ENCODE measurements at regions not wholly inside any gene's neighbourhood (a gene's known extent, or its start where the extent isn't known, plus 50 kb on each side); places are given as distances from the start of the nearest gene placed in this dataset.

DNA sequence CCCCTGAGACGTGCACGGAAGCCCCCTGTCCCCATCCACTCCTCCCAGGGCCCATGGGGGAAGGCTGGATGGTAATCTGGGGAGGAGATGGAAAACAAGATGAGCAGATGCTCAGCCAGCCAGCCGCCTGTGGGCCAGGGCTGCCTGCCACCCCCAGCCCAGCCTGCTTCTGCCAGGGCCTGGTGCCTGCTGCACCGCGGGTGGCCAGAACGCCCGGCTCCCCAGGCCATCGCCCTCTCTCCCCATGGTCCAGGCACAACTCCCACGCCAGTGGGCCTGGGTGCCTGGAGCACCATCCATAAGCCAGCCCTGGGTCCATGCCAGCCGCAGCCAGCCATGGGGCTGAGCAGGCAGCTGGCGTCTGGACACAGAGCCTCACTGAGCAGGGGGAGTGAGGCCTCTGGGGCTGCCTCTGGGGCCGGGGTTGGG lies 57.2 kb upstream of the ELN start:
- TF ChIP-seq CREM (IDR thresholded peaks at IDR 0.05) (no peak), CREM (CRISPR knock-in tag; IDR thresholded peaks at IDR 0.05) (no peak), ZFP62 (CRISPR knock-in tag; IDR thresholded peaks at IDR 0.05) (no peak), PAF1 (CRISPR knock-in tag; IDR thresholded peaks at IDR 0.05) (no peak), HMG20B (CRISPR knock-in tag; conservative IDR thresholded peaks at IDR 0.05) (no peak), ZNF33A (CRISPR knock-in tag; IDR thresholded peaks at IDR 0.05; ENCODE audit: borderline replicate concordance) (no peak), KAT7 (CRISPR knock-in tag; IDR thresholded peaks at IDR 0.05; ENCODE audit: borderline replicate concordance) (no peak), NFE2L2 (IDR thresholded peaks at IDR 0.05; ENCODE audit: low read length) (no peak)
- TF ChIP-seq, protein P1, sequence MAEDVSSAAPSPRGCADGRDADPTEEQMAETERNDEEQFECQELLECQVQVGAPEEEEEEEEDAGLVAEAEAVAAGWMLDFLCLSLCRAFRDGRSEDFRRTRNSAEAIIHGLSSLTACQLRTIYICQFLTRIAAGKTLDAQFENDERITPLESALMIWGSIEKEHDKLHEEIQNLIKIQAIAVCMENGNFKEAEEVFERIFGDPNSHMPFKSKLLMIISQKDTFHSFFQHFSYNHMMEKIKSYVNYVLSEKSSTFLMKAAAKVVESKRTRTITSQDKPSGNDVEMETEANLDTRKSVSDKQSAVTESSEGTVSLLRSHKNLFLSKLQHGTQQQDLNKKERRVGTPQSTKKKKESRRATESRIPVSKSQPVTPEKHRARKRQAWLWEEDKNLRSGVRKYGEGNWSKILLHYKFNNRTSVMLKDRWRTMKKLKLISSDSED (CRISPR knock-in tag; IDR thresholded peaks at IDR 0.05): no peak
- Histone ChIP-seq H3K79me2 (ENCODE audit: insufficient read depth, low read length) (no peaks in the 10 kb centered on the region), H3K36me3 (replicated peaks in 1 of 2; ENCODE audit: control insufficient read depth in 1 of 2, insufficient read depth in 2 of 2, low read length in 2 of 2) (no peaks in the 10 kb centered on the region), H3K27me3 (ENCODE audit: control insufficient read depth in 1 of 2, insufficient read depth in 2 of 2, low read length in 2 of 2) (no peaks in the 10 kb centered on the region; a peak in 1 of 5 replicates), H3K4me1 (ENCODE audit: insufficient read depth, low read length) (no peaks in the 10 kb centered on the region), H3K27ac (ENCODE audit: extremely low read length, insufficient read depth, low read length) (no peak overlapping the region), H3K4me2 (ENCODE audit: low read depth, low read length) (no peak overlapping the region), H3K9me3 (ENCODE audit: low read length) (no peaks in the 10 kb centered on the region), H3K4me3 (replicated peaks in 1 of 3; ENCODE audit: insufficient read depth in 1 of 3, low read depth in 2 of 3, low read length in 3 of 3) (no peak overlapping the region), H3K9ac (ENCODE audit: insufficient read depth, low read depth, low read length) (no peak overlapping the region), H4K20me1 (ENCODE audit: insufficient read depth, low read length) (no peaks in the 10 kb centered on the region), H2AFZ (ENCODE audit: low read length) (no peak overlapping the region)
- FAIRE-seq (no peak), DNase-seq (ENCODE audit: low spot score) (no peak), ATAC-seq (peak; percentile 14; the same call in 1 of the 3 replicates)
- BruUV-seq (replicated peaks): no TSS peak
- WGBS (ENCODE audit: low lambda C conversion rate): 72% methylated on average over 2 of the region's 12 CpGs
- POLR2A ChIA-PET: no interaction called here
- intact Hi-C loops (cut with micrococcal nuclease; ENCODE audit: unreplicated experiment): no loop called here
- CTCF ChIA-PET (ENCODE audit: low intra/inter-chr PET ratio, low total read pairs): no interaction called here
- in situ Hi-C loops (cut with HindIII; ENCODE audit: extremely low pct_ligation_motif_present, low pct_unique_long_range_greater_than_20kb): no loop called here

DNA sequence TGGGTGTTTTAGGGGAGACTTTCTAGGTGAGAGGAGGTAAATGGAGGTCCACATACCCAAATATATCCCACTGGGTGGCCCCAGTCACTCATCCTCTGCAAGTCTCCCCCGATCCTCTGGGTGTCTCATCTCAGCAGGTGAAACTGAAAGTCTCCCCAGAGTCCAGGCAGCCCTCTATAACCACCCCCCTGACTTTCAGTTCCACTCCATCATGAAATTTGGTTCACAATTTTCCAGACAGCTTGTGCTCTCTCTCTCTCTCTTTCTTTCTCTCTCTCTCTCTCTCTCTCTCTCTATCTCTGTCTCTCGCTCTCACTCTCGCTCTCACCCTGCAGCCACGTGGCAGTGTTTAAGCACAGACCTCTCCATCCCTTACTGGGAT lies 56.7 kb upstream of the ELN start:
- no peak overlapping the region for H3K4me2 ChIP-seq (ENCODE audit: low read depth, low read length)
- H3K4me3 ChIP-seq (replicated peaks in 1 of 3; ENCODE audit: insufficient read depth in 1 of 3, low read depth in 2 of 3, low read length in 3 of 3): no peak overlapping the region
- intact Hi-C loops (cut with micrococcal nuclease; ENCODE audit: unreplicated experiment) (no loop called here), in situ Hi-C loops (cut with HindIII; ENCODE audit: extremely low pct_ligation_motif_present, low pct_unique_long_range_greater_than_20kb) (no loop called here)
- no peaks in the 10 kb centered on the region for H3K9me3 ChIP-seq (ENCODE audit: low read length)
- ATAC-seq (peak; percentile 21; the same call in 1 of the 3 replicates), FAIRE-seq (no peak), DNase-seq (ENCODE audit: low spot score) (no peak)
- no peaks in the 10 kb centered on the region; a peak in 1 of 5 replicates for H3K27me3 ChIP-seq (ENCODE audit: control insufficient read depth in 1 of 2, insufficient read depth in 2 of 2, low read length in 2 of 2)
- POLR2A ChIA-PET: no interaction called here
- no peaks in the 10 kb centered on the region for H4K20me1 ChIP-seq (ENCODE audit: insufficient read depth, low read length)
- no peaks in the 10 kb centered on the region for H3K79me2 ChIP-seq (ENCODE audit: insufficient read depth, low read length)
- H3K9ac ChIP-seq (ENCODE audit: insufficient read depth, low read depth, low read length): no peak overlapping the region
- WGBS (ENCODE audit: low lambda C conversion rate): 18% methylated on average over 4 of the region's 4 CpGs
- no peak overlapping the region for H2AFZ ChIP-seq (ENCODE audit: low read length)
- CTCF ChIA-PET (ENCODE audit: low intra/inter-chr PET ratio, low total read pairs): no interaction called here
- H3K4me1 ChIP-seq (ENCODE audit: insufficient read depth, low read length): no peaks in the 10 kb centered on the region
- H3K27ac ChIP-seq (ENCODE audit: extremely low read length, insufficient read depth, low read length): no peak overlapping the region
- no peaks in the 10 kb centered on the region for H3K36me3 ChIP-seq (replicated peaks in 1 of 2; ENCODE audit: control insufficient read depth in 1 of 2, insufficient read depth in 2 of 2, low read length in 2 of 2)
- no TSS peak for BruUV-seq (replicated peaks)
- TF ChIP-seq ZNF615 (CRISPR knock-in tag; IDR thresholded peaks at IDR 0.05; ENCODE audit: borderline replicate concordance): no peak
- TF ChIP-seq ZNF550 (CRISPR knock-in tag; IDR thresholded peaks at IDR 0.05; ENCODE audit: borderline replicate concordance): no peak
- TF ChIP-seq, protein P2, sequence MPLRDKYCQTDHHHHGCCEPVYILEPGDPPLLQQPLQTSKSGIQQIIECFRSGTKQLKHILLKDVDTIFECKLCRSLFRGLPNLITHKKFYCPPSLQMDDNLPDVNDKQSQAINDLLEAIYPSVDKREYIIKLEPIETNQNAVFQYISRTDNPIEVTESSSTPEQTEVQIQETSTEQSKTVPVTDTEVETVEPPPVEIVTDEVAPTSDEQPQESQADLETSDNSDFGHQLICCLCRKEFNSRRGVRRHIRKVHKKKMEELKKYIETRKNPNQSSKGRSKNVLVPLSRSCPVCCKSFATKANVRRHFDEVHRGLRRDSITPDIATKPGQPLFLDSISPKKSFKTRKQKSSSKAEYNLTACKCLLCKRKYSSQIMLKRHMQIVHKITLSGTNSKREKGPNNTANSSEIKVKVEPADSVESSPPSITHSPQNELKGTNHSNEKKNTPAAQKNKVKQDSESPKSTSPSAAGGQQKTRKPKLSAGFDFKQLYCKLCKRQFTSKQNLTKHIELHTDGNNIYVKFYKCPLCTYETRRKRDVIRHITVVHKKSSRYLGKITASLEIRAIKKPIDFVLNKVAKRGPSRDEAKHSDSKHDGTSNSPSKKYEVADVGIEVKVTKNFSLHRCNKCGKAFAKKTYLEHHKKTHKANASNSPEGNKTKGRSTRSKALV (CRISPR knock-in tag; IDR thresholded peaks at IDR 0.05): no peak
- TF ChIP-seq, protein P3, sequence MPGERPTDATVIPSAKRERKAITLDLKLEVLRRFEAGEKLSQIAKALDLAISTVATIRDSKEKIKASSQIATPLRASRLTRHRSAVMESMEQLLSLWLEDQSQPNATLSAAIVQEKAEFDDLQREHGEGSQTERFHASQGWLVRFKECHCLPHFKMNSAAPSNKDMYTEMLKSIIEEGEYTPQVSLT (CRISPR knock-in tag; IDR thresholded peaks at IDR 0.05; ENCODE audit: borderline replicate concordance, low read depth): no peak
- no peak for TF ChIP-seq HNRNPLL (IDR thresholded peaks at IDR 0.05; ENCODE audit: low read depth, low read length, poor library complexity, severe bottlenecking)
- TF ChIP-seq ZNF766 (CRISPR knock-in tag; IDR thresholded peaks at IDR 0.05; ENCODE audit: borderline replicate concordance): no peak

Data from HepG2 (cell line).